Fibroblast of villous mesenchyme (primary cell): ENCODE measurements at regions not wholly inside any gene's neighbourhood (a gene's known extent, or its start where the extent isn't known, plus 50 kb on each side); places are given as distances from the start of the nearest gene placed in this dataset. TPM values are rescaled to one million over a fixed set of nuclear protein-coding genes. Genes with fewer than 3 reads are reported as not detected.

ENCODE experiments used
- DNase-seq: peaks from one replicate; pipeline ENCODE4 v3.0.0-alpha.2; 2010; ENCODE audit warnings: low read depth
- H3K4me3 ChIP-seq: 2 replicates; pipeline ENCODE4 v1.5.1; 2011; ENCODE audit warnings: low read depth, mild to moderate bottlenecking, low read length
- small RNA-seq: library from RNA; depleted of rRNA; stranded (forward); fragments of <200 nt; gene quantifications from one replicate; pipeline ENCODE3, GENCODE V24; 2012
- TF ChIP-seq, protein P1 (sequence below): IDR thresholded peaks from 2 replicates; pipeline ENCODE4 v1.5.1; 2012; ENCODE audit warnings: low read depth, mild to moderate bottlenecking, low read length; ENCODE audit not compliant: insufficient read depth

DNA sequence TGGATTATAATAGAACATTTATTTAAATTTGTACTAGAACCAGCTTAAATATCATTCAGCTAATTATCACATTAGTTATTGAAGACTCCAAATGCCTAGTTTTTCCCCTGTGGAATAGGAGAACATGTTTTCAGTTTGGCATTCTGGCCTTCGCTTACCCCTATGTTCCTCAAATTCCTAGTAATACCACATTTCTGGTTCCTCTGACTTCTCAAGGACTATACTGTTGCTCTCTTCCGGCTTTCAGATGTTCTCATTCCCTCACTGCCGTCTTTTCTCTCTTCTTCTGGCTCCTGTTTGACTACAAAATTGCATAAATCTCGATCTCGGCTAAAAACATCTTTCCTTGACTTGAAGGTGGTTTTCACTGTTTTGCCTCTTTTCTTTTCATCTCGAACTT is 71.8 kb upstream of the KHDRBS2 start:
- H3K4me3 ChIP-seq: no peak overlapping the region
- no peak for DNase-seq
- TF ChIP-seq, protein P1, sequence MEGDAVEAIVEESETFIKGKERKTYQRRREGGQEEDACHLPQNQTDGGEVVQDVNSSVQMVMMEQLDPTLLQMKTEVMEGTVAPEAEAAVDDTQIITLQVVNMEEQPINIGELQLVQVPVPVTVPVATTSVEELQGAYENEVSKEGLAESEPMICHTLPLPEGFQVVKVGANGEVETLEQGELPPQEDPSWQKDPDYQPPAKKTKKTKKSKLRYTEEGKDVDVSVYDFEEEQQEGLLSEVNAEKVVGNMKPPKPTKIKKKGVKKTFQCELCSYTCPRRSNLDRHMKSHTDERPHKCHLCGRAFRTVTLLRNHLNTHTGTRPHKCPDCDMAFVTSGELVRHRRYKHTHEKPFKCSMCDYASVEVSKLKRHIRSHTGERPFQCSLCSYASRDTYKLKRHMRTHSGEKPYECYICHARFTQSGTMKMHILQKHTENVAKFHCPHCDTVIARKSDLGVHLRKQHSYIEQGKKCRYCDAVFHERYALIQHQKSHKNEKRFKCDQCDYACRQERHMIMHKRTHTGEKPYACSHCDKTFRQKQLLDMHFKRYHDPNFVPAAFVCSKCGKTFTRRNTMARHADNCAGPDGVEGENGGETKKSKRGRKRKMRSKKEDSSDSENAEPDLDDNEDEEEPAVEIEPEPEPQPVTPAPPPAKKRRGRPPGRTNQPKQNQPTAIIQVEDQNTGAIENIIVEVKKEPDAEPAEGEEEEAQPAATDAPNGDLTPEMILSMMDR: no peak

DNA sequence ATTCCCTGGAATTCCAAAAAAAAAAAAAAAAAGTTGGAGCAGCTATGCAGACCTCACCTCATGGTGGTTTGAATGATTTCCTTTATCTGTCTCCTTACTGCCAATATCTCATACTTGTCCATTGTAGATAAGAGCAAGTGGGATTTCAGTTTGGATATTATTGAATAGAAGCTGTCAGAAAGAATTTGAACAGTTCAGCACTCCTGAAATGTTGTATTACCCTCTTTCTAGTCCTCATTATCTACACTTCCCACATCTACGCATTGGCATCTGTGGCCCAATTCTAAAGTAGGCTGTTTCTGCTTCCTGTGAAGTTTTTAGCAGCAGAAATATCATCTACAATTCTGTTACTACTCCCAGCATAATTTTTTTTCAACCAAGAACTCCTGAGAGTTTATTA is 68.2 kb upstream of the KHDRBS2 start:
- no peak for DNase-seq
- TF ChIP-seq, protein P1: no peak
- no peak overlapping the region for H3K4me3 ChIP-seq

DNA sequence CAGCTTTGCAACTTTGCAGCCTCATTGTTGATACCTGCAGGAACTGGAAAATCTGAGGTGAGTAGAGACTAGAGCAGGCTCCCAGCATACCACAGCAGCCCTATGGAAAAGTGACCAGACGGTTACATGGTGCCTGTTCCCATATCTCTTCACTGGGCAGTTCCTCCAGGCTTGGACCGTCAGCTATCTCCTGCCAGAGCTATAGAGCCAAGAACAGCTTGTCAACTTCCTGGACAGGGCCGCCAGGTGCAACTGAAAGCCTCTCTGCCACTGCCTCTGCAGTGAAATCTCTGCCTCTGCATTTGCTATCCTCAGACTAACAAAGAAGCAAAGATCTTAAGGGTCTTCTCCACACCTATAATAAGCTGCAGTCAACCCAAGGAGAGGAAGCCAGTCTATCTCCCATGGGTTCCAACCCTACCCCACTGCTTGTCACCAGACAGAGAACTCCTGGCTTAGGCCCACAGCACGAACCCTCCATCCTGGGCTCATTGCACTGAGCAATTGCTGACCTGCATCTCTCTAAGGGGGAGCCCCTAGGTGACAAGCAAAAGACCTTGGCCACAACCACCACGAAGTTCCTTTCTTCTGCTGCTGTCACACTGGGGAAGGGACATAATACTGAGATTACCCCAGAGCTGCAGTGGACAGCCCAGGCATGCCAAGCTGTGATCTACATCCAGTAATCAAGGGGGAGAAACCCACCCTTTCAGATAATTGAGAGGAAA is 60.1 kb upstream of the KHDRBS2 start:
- TF ChIP-seq, protein P1: no peak
- no peak for DNase-seq
- no peak overlapping the region for H3K4me3 ChIP-seq

DNA sequence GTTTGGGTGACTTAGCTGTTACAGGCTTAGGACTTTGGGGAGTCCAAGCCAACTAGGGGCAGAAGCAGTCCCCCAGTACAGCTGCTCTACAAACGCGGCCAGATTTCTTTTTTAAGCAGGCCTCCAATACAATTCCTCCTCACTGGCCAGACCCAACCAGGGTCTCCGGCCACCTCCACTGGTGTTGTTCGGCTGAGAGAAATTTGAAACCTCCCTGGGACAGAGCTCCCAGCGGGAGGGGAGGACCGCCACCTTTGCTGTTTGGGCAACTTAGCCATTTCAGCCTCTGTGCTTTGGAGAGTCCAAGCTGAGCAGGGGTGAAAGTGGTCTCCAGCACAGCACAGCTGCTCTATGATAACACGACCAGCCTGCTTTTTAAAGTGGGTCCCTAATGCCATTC is 59.4 kb upstream of the KHDRBS2 start:
- DNase-seq: no peak
- TF ChIP-seq, protein P1: no peak
- H3K4me3 ChIP-seq: no peak overlapping the region

DNA sequence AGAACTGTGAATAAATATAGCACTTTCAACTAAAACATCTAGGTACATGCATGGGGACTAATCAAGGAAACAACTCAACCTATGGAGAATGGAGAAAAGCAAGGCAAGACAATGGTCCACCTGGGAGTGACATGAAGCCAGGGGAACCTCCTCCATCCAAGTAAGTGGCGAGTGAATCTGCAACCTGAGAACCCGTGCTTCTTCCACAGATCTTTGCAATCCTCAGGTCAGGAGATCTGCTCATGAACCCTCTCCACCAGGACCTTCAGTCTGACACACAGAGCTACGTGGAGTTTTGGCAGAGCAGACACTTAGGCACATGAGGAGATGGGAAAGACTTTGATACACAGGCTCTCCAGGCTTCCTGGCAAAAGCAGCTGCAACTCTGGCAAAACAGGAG is 58.8 kb upstream of the KHDRBS2 start:
- TF ChIP-seq, protein P1: no peak
- DNase-seq: no peak
- no peak overlapping the region for H3K4me3 ChIP-seq

DNA sequence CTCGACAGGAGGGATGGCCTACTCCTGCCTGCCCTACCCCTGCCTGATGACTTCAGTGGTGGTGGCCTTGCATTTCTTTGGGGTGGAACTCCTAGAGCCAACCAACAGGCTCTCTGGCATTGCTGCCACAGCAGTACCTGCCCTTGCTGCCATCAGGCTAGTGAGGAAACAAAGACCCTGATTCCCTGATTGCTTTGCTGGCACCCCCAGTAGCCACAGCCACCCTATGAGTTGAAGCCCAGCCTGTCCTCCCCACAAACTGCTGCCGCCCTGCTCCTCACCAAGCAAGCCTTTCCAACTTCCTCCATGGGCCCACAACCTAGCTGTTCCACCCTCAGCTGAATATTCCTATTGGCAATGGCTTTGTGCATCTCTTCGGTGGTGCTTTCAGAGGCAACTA is 52.5 kb upstream of the KHDRBS2 start:
- no peak overlapping the region for H3K4me3 ChIP-seq
- TF ChIP-seq, protein P1: no peak
- no peak for DNase-seq

Small RNAs in the stretch of these regions (small RNA-seq; reads per million reads assigned to genes)
- not detected for gene AL355375.2
